ENCODE measurements at regions not wholly inside any gene's neighbourhood (a gene's known extent, or its start where the extent isn't known, plus 50 kb on each side); places are given as distances from the start of the nearest gene placed in this dataset.

- H3K4me3 ChIP-seq = no peak overlapping the region
- H3K4me2 ChIP-seq = no peak overlapping the region
- H4K20me1 ChIP-seq = no peaks in the 10 kb centered on the region
- TF ChIP-seq Cebpa-rat (IDR thresholded peaks at IDR 0.05) = no peak
- H3K27ac ChIP-seq = no peak overlapping the region
- no peaks in the 10 kb centered on the region for H3K9me3 ChIP-seq
- no peaks in the 10 kb centered on the region for H3K36me3 ChIP-seq
- H3K4me1 ChIP-seq = no peaks in the 10 kb centered on the region
- no peaks in the 10 kb centered on the region for H3K27me3 ChIP-seq
- H3K9ac ChIP-seq = no peak overlapping the region
These were observed 239.6 kb downstream of the MAN2A1 start for GRCh38 chr5:109929376-109929775.

GRCh38 chr5:109929911-109930310, 240.2 kb downstream of the MAN2A1 start:
- no peak overlapping the region for H3K27ac ChIP-seq
- no peak overlapping the region for H3K9ac ChIP-seq
- no peak overlapping the region for H3K4me2 ChIP-seq
- H3K4me1 ChIP-seq = no peaks in the 10 kb centered on the region
- H3K4me3 ChIP-seq = no peak overlapping the region
- H3K9me3 ChIP-seq = no peaks in the 10 kb centered on the region
- no peaks in the 10 kb centered on the region for H3K27me3 ChIP-seq
- no peaks in the 10 kb centered on the region for H4K20me1 ChIP-seq
- TF ChIP-seq Cebpa-rat (IDR thresholded peaks at IDR 0.05) = no peak
- no peaks in the 10 kb centered on the region for H3K36me3 ChIP-seq

- Histone ChIP-seq H3K4me1 (no peaks in the 10 kb centered on the region), H4K20me1 (no peaks in the 10 kb centered on the region), H3K4me3 (no peak overlapping the region), H3K36me3 (no peaks in the 10 kb centered on the region), H3K9ac (no peak overlapping the region), H3K27ac (no peak overlapping the region), H3K9me3 (no peaks in the 10 kb centered on the region), H3K27me3 (no peaks in the 10 kb centered on the region), H3K4me2 (no peak overlapping the region)
- TF ChIP-seq Cebpa-rat (IDR thresholded peaks at IDR 0.05) = no peak
These were observed 241.5 kb downstream of the MAN2A1 start for GRCh38 chr5:109931049-109931780.

- Histone ChIP-seq H3K27ac (no peak overlapping the region), H3K4me2 (no peak overlapping the region), H3K9ac (no peak overlapping the region), H3K36me3 (no peaks in the 10 kb centered on the region), H4K20me1 (no peaks in the 10 kb centered on the region), H3K4me3 (no peak overlapping the region), H3K4me1 (no peaks in the 10 kb centered on the region), H3K27me3 (no peaks in the 10 kb centered on the region), H3K9me3 (peaks cover 20% of the 10 kb centered on the region)
- no peak for TF ChIP-seq Cebpa-rat (IDR thresholded peaks at IDR 0.05)
These were observed 246.2 kb downstream of the MAN2A1 start for GRCh38 chr5:109935833-109936490.

- Histone ChIP-seq H3K27me3 (no peaks in the 10 kb centered on the region), H3K9me3 (peaks cover 23% of the 10 kb centered on the region), H3K4me1 (no peaks in the 10 kb centered on the region), H4K20me1 (no peaks in the 10 kb centered on the region), H3K4me3 (no peak overlapping the region), H3K4me2 (no peak overlapping the region), H3K27ac (no peak overlapping the region), H3K9ac (no peak overlapping the region), H3K36me3 (no peaks in the 10 kb centered on the region)
- no peak for TF ChIP-seq Cebpa-rat (IDR thresholded peaks at IDR 0.05)
These were observed 247.3 kb downstream of the MAN2A1 start for GRCh38 chr5:109936996-109937395.

GRCh38 chr5:109937951-109938350, 248.2 kb downstream of the MAN2A1 start:
- H3K27me3 ChIP-seq = no peaks in the 10 kb centered on the region
- no peak overlapping the region for H3K4me2 ChIP-seq
- no peak overlapping the region for H3K27ac ChIP-seq
- peaks cover 23% of the 10 kb centered on the region for H3K9me3 ChIP-seq
- H3K36me3 ChIP-seq = no peaks in the 10 kb centered on the region
- no peaks in the 10 kb centered on the region for H3K4me1 ChIP-seq
- no peak overlapping the region for H3K4me3 ChIP-seq
- no peak for TF ChIP-seq Cebpa-rat (IDR thresholded peaks at IDR 0.05)
- no peak overlapping the region for H3K9ac ChIP-seq
- no peaks in the 10 kb centered on the region for H4K20me1 ChIP-seq

- TF ChIP-seq Cebpa-rat (IDR thresholded peaks at IDR 0.05) = no peak
- no peaks in the 10 kb centered on the region for H3K4me1 ChIP-seq
- H3K9me3 ChIP-seq = peaks cover 23% of the 10 kb centered on the region
- H3K4me3 ChIP-seq = no peak overlapping the region
- H4K20me1 ChIP-seq = no peaks in the 10 kb centered on the region
- H3K36me3 ChIP-seq = no peaks in the 10 kb centered on the region
- no peak overlapping the region for H3K9ac ChIP-seq
- H3K27me3 ChIP-seq = no peaks in the 10 kb centered on the region
- no peak overlapping the region for H3K4me2 ChIP-seq
- no peak overlapping the region for H3K27ac ChIP-seq
These were observed 248.7 kb downstream of the MAN2A1 start for GRCh38 chr5:109938453-109938852.

GRCh38 chr5:109939116-109939682, 249.5 kb downstream of the MAN2A1 start:
- H3K36me3 ChIP-seq = no peaks in the 10 kb centered on the region
- no peaks in the 10 kb centered on the region for H3K27me3 ChIP-seq
- no peak overlapping the region for H3K4me2 ChIP-seq
- peaks cover 23% of the 10 kb centered on the region for H3K9me3 ChIP-seq
- H3K27ac ChIP-seq = no peak overlapping the region
- TF ChIP-seq Cebpa-rat (IDR thresholded peaks at IDR 0.05) = no peak
- no peak overlapping the region for H3K9ac ChIP-seq
- no peaks in the 10 kb centered on the region for H4K20me1 ChIP-seq
- 0 out of 2 replicates have a peak, but pooled peaks cover 3% of the 10 kb centered on the region for H3K4me1 ChIP-seq
- no peak overlapping the region for H3K4me3 ChIP-seq

- Histone ChIP-seq H3K9ac (no peak overlapping the region), H3K36me3 (no peaks in the 10 kb centered on the region), H3K27ac (no peak overlapping the region), H3K4me2 (no peak overlapping the region), H3K4me1 (0 out of 2 replicates have a peak, but pooled peaks cover 5% of the 10 kb centered on the region), H3K4me3 (no peak overlapping the region), H4K20me1 (no peaks in the 10 kb centered on the region), H3K27me3 (no peaks in the 10 kb centered on the region), H3K9me3 (peaks cover 23% of the 10 kb centered on the region)
- TF ChIP-seq Cebpa-rat (IDR thresholded peaks at IDR 0.05) = no peak
These were observed 252.9 kb downstream of the MAN2A1 start for GRCh38 chr5:109942646-109943045.

GRCh38 chr5:109943701-109944235, 254.0 kb downstream of the MAN2A1 start:
- H3K27ac ChIP-seq = no peak overlapping the region
- no peaks in the 10 kb centered on the region for H3K36me3 ChIP-seq
- no peak overlapping the region for H3K9ac ChIP-seq
- no peak for TF ChIP-seq Cebpa-rat (IDR thresholded peaks at IDR 0.05)
- peaks cover 23% of the 10 kb centered on the region for H3K9me3 ChIP-seq
- H3K4me3 ChIP-seq = no peak overlapping the region
- 0 out of 2 replicates have a peak, but pooled peaks cover 5% of the 10 kb centered on the region for H3K4me1 ChIP-seq
- no peaks in the 10 kb centered on the region for H4K20me1 ChIP-seq
- no peak overlapping the region for H3K4me2 ChIP-seq
- no peaks in the 10 kb centered on the region for H3K27me3 ChIP-seq
